ENCODE measurements at regions not wholly inside any gene's neighbourhood (a gene's known extent, or its start where the extent isn't known, plus 50 kb on each side); places are given as distances from the start of the nearest gene placed in this dataset.

- TF ChIP-seq POLR2A (IDR thresholded peaks at IDR 0.05): no peak
- no peak for TF ChIP-seq CTCF (IDR thresholded peaks at IDR 0.05)
These were observed 133.9 kb downstream of the DNAJB6 start for GRCh38 chr7:157470701-157471131.

Measured in heart left ventricle (tissue), 13 donors.